GM18502 (cell line): ENCODE measurements at regions not wholly inside any gene's neighbourhood (a gene's known extent, or its start where the extent isn't known, plus 50 kb on each side); places are given as distances from the start of the nearest gene placed in this dataset.

ENCODE experiments used
- ATAC-seq: cut with Tn5 transposase; IDR thresholded peaks from one replicate; pipeline ENCODE4 v1.9.1; 2021; ENCODE audit warnings: mild to moderate bottlenecking; ENCODE audit not compliant: unreplicated experiment, poor library complexity

DNA sequence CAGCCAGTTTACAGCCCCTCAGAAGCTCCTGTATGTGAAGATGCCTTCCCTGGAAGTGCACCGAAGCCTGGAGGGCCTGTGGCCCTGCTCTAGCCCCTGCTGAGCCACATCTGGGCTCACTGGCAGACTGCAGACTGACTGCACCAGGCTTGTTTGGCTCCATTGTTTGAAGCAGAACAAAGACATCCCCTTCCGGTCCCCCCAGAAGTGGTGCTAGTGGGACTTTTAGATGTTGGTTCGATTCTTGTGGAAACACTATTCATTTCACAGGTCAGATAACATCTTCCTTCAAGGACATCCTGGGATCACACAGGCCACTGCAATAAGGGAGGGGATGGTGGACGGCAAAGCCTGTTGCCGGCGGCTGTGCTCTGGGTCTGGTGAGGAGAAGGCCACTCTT is 57.8 kb upstream of the CBLN2 start:
- ATAC-seq, result no peak

DNA sequence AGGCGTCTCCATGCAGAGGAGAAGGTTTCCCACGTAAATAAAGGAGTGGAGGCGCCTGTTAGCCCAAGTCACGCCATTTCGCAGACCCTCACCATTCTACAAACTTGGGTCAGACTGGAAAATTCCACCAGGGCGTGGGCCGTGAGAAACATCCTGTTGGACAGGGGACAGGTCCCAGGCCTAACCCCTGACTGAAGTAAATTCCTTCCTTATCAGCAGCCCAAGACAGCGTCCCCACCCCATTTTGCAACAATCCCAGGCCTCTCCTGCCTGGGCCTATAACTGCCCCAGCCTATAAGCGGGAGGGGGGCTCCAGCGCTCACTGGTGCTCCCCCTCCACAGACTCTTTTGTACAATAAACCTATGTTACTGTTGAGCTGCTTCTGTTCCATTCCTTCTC is 57.3 kb upstream of the CBLN2 start:
- no peak for ATAC-seq
